ENCODE measurements at regions not wholly inside any gene's neighbourhood (a gene's known extent, or its start where the extent isn't known, plus 50 kb on each side); places are given as distances from the start of the nearest gene placed in this dataset.

- ChIA-PET POLR2A (ENCODE audit: unreplicated experiment) (no interaction called here), CTCF (no interaction called here)
- no peak overlapping the region for H2AK5ac ChIP-seq (ENCODE audit: low read depth, low read length)
- intact Hi-C loops (cut with micrococcal nuclease) (loop anchor here (10.0 kb wide), 1 partner anchor 1738 kb away; no protein-coding TSS in a partner anchor), dilution Hi-C loops (cut with HindIII; ENCODE audit: low sequenced_read_pairs, unreplicated experiment) (no loop called here), in situ Hi-C loops (cut with MboI; ENCODE audit: low sequenced_read_pairs) (no loop called here)
- H3K18ac ChIP-seq (ENCODE audit: low read depth, low read length) = no peak overlapping the region
- H2BK15ac ChIP-seq (ENCODE audit: low read depth, low read length) = no peak overlapping the region
- H3K4me3 ChIP-seq (ENCODE audit: insufficient read depth, low read depth, low read length) = no peak overlapping the region
- DNase-seq (no peak), ATAC-seq (ENCODE audit: low read depth) (no peak)
- no peak overlapping the region for H4K8ac ChIP-seq (ENCODE audit: low read depth in 2 of 2, low read length in 2 of 2)
- H3K27ac ChIP-seq (ENCODE audit: insufficient read depth, low read length) = no peak overlapping the region
- H2AFZ ChIP-seq (replicated peaks; ENCODE audit: low read length, poor library complexity) = no peak overlapping the region
- H4K5ac ChIP-seq (ENCODE audit: low read depth, low read length) = no peak overlapping the region
- H3K56ac ChIP-seq (ENCODE audit: extremely low read depth, insufficient read depth, low read length) = no peak overlapping the region
- H3K4ac ChIP-seq (ENCODE audit: low read depth, low read length) = no peak overlapping the region
- no peak overlapping the region for H2AK9ac ChIP-seq (replicated peaks; ENCODE audit: low read depth, low read length, poor library complexity)
- H3K14ac ChIP-seq (replicated peaks; ENCODE audit: low read depth, low read length) = no peak overlapping the region
- H4K91ac ChIP-seq (ENCODE audit: insufficient read depth, low read depth, low read length) = no peak overlapping the region
- H2BK5ac ChIP-seq (ENCODE audit: low read depth, low read length, poor library complexity, severe bottlenecking) = no peak overlapping the region
- H4K20me1 ChIP-seq (ENCODE audit: insufficient read depth, low read length) = no peaks in the 10 kb centered on the region
- WGBS, 2 experiments (ENCODE audit: extremely low coverage in 2 of 2, insufficient read length in 1 of 2) = no CpG with 5 or more reads among the region's 1 CpG
- H3K79me1 ChIP-seq (ENCODE audit: low read depth in 1 of 2, low read length in 2 of 2) = no peaks in the 10 kb centered on the region
- H3K4me2 ChIP-seq (ENCODE audit: low read depth, low read length) = no peak overlapping the region
- BruUV-seq (replicated peaks) = no TSS peak
- no peaks in the 10 kb centered on the region for H3K4me1 ChIP-seq (ENCODE audit: control insufficient read depth, insufficient read depth, low read length)
- H3K23ac ChIP-seq (ENCODE audit: low read depth, low read length) = no peak overlapping the region
- H2BK20ac ChIP-seq (ENCODE audit: low read depth, low read length) = no peak overlapping the region
- no peaks in the 10 kb centered on the region for H3K36me3 ChIP-seq (ENCODE audit: control insufficient read depth, insufficient read depth, low read length)
- H3K27me3 ChIP-seq (ENCODE audit: control insufficient read depth, insufficient read depth, low read length) = no peaks in the 10 kb centered on the region
- H3K9ac ChIP-seq (ENCODE audit: low read depth, low read length) = no peak overlapping the region
- TF ChIP-seq FOS (IDR thresholded peaks at IDR 0.05; ENCODE audit: low read depth, low read length) = no peak
- TF ChIP-seq, protein P1, sequence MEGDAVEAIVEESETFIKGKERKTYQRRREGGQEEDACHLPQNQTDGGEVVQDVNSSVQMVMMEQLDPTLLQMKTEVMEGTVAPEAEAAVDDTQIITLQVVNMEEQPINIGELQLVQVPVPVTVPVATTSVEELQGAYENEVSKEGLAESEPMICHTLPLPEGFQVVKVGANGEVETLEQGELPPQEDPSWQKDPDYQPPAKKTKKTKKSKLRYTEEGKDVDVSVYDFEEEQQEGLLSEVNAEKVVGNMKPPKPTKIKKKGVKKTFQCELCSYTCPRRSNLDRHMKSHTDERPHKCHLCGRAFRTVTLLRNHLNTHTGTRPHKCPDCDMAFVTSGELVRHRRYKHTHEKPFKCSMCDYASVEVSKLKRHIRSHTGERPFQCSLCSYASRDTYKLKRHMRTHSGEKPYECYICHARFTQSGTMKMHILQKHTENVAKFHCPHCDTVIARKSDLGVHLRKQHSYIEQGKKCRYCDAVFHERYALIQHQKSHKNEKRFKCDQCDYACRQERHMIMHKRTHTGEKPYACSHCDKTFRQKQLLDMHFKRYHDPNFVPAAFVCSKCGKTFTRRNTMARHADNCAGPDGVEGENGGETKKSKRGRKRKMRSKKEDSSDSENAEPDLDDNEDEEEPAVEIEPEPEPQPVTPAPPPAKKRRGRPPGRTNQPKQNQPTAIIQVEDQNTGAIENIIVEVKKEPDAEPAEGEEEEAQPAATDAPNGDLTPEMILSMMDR (conservative IDR thresholded peaks at IDR 0.05; ENCODE audit: low read depth, low read length) = no peak
- TF ChIP-seq RFX5 (IDR thresholded peaks at IDR 0.05; ENCODE audit: low read depth, low read length) = no peak
- no peak for TF ChIP-seq MAZ (IDR thresholded peaks at IDR 0.05; ENCODE audit: borderline replicate concordance, low read depth, low read length)
- TF ChIP-seq RAD21 (IDR thresholded peaks at IDR 0.05; ENCODE audit: low read length) = no peak
- TF ChIP-seq ELK1 (IDR thresholded peaks at IDR 0.05; ENCODE audit: borderline replicate concordance, low read depth, low read length) = no peak
- no peak for TF ChIP-seq RCOR1 (IDR thresholded peaks at IDR 0.05; ENCODE audit: insufficient replicate concordance, low read length)
- no peak for TF ChIP-seq NFE2L2 (IDR thresholded peaks at IDR 0.05; ENCODE audit: low read depth, low read length)
- no peak for TF ChIP-seq SMC3 (IDR thresholded peaks at IDR 0.05; ENCODE audit: low read depth, low read length)
- TF ChIP-seq MXI1 (IDR thresholded peaks at IDR 0.05; ENCODE audit: borderline replicate concordance, low read depth, low read length) = no peak
- no peak for TF ChIP-seq MAFK (IDR thresholded peaks at IDR 0.05; ENCODE audit: low read depth, low read length)
- no peak for TF ChIP-seq POLR2A (IDR thresholded peaks at IDR 0.05; ENCODE audit: low read depth, low read length)
- TF ChIP-seq BHLHE40 (IDR thresholded peaks at IDR 0.05; ENCODE audit: low read depth, low read length) = no peak
- no peak for TF ChIP-seq CHD1 (IDR thresholded peaks at IDR 0.05; ENCODE audit: low read depth, low read length)
- TF ChIP-seq CEBPB (IDR thresholded peaks at IDR 0.05; ENCODE audit: low read depth, low read length) = no peak
- TF ChIP-seq USF2 (IDR thresholded peaks at IDR 0.05; ENCODE audit: low read depth, low read length) = no peak
- H2BK120ac ChIP-seq (ENCODE audit: low read depth, low read length) = no peak overlapping the region
- H3K9me3 ChIP-seq (ENCODE audit: control insufficient read depth, insufficient read depth, low read length) = no peaks in the 10 kb centered on the region
- no peaks in the 10 kb centered on the region for H3K9me1 ChIP-seq (ENCODE audit: insufficient read depth, low read length)
Observed at GRCh38 chr15:87602371-87602770, 654.2 kb downstream of the NTRK3 start.
